GM21526 (cell line): ENCODE measurements at regions not wholly inside any gene's neighbourhood (a gene's known extent, or its start where the extent isn't known, plus 50 kb on each side); places are given as distances from the start of the nearest gene placed in this dataset.
"Not testable (repeated sequence)": the region's sequence is repeated elsewhere in the genome, so short reads cannot be mapped to it uniquely, and the experiment has no call there.

ENCODE experiments used
- ATAC-seq: cut with Tn5 transposase; IDR thresholded peaks from one replicate; pipeline ENCODE4 v1.9.1; 2021; ENCODE audit warnings: moderate library complexity; ENCODE audit not compliant: unreplicated experiment, low FRiP score

DNA sequence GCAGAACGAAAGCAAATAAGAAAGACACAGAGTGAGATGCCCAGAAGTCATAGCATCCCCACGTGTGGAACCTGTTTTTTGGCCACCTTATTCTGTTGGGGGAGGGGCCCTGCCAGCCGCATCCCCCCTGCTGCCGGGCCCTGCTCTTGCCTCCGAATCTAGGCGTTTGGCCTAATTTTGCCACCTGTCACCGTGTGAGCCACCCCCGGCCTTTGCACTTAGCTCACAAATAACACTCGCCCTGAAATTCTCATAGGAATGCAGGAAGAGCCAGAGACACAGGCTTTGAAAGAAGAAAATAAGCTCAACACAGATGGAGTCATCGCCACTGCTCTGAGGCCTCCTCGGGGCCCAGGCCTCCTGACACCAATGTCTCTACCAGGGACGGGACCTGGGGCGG lies 522.6 kb upstream of the SALL3 start:
- ATAC-seq: no peak

DNA sequence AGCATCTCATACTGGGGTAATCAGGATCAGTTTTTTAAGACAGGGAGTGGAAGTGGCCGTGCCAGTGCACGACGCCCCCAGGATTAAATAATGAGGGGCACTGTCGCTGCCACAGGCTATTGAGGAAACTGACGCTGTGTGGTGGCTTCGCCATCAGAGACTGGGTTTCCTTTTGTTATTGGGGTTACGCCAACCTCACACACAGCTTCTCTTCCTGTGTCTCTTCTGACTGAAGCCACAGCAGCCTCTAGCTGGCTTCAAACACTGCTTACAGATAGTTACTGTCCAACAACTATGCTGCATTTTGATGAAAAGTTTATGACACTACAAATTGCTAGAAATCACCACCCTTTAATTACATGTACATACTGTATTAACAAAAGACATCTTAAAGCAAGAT lies 521.9 kb upstream of the SALL3 start:
- ATAC-seq: no peak

GRCh38 chr18:78458356-78458755 lies 521.3 kb upstream of the SALL3 start:
- no peak for ATAC-seq

GRCh38 chr18:78459668-78460067 lies 520.0 kb upstream of the SALL3 start:
- no peak for ATAC-seq

DNA sequence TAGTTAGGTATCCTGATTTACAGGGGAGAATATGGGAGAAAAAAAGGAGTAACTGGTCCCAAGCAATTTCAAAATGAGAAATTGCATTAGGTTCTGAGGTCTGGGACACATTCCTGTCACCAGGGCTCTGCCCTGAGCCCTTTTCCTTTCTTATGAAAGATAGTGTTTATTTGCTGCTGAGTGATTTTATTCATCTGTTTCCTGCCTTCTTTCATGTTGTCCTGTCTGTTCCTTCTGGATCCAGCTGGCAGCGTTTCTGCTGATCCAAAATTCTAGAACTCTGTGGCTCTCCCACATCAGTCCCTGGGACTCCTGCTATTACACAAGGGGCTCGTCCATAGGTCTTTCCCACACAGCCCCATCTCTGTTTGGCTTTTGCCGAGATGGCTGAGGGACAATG lies 519.1 kb upstream of the SALL3 start:
- no peak for ATAC-seq

DNA sequence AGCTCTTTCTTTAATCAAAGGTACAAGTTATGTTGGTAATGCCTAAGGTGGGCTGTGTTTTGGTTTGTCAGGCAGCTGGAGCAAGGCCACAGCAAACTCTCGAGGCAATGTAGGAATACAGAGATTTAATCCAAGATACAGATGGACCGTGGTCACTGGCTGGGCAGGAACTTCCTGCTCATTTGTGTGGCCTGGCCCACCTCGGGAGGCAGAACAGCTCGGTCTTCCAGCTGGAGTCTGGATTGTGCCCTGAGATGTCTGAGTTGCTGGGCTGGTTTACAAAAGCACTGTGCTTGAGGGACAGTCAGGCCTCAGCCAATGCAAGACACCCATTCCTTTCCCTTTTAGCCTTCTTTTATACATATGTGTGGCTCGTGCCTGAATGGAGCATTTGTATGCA lies 506.1 kb upstream of the SALL3 start:
- ATAC-seq: no peak

- ATAC-seq: no peak
These were observed 501.8 kb upstream of the SALL3 start for GRCh38 chr18:78477840-78478239.

- no peak for ATAC-seq
These were observed 500.2 kb upstream of the SALL3 start for GRCh38 chr18:78479443-78479842.

GRCh38 chr18:78480262-78481054 lies 499.2 kb upstream of the SALL3 start:
- no peak for ATAC-seq

- no peak for ATAC-seq
These were observed 497.2 kb upstream of the SALL3 start for GRCh38 chr18:78482378-78482777.

- ATAC-seq: no peak
These were observed 492.0 kb upstream of the SALL3 start for GRCh38 chr18:78487649-78488048.

DNA sequence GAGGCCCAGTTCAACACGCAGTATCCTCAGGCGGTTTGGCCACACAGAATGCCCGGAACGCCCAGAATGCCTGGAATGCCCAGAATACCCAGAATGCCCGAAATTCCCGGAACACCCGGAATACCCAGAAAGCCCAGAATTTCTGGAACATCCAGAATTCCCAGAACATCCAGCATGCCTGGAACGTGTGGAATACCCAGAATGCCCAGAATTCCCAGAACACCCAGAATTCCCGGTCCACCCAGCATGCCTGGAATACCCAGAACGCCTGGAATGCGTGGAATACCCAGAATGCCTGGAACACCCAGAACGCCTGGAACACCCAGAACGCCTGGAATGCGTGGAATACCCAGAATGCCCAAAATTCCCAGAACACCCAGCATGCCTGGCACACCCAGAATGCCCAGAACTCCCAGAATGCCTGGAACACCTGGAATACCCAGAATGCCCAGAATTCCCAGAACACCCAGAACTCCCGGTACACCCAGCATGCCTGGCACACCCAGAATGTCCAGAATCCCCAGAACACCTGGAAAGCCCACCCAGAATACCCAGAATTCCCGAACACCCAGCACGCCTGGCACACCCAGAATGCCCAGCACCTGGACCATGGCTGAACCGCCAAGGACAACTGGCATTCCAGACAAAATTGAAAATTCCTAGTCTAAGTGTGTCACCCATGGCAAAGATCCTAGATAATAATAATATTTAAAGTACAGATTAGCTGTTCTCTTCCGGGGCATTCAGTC lies 487.4 kb upstream of the SALL3 start:
- no peak for ATAC-seq

GRCh38 chr18:78492813-78493371 lies 486.7 kb upstream of the SALL3 start:
- no peak for ATAC-seq

- not testable (repeated sequence) for ATAC-seq
These were observed 486.1 kb upstream of the SALL3 start for GRCh38 chr18:78493490-78493889.

DNA sequence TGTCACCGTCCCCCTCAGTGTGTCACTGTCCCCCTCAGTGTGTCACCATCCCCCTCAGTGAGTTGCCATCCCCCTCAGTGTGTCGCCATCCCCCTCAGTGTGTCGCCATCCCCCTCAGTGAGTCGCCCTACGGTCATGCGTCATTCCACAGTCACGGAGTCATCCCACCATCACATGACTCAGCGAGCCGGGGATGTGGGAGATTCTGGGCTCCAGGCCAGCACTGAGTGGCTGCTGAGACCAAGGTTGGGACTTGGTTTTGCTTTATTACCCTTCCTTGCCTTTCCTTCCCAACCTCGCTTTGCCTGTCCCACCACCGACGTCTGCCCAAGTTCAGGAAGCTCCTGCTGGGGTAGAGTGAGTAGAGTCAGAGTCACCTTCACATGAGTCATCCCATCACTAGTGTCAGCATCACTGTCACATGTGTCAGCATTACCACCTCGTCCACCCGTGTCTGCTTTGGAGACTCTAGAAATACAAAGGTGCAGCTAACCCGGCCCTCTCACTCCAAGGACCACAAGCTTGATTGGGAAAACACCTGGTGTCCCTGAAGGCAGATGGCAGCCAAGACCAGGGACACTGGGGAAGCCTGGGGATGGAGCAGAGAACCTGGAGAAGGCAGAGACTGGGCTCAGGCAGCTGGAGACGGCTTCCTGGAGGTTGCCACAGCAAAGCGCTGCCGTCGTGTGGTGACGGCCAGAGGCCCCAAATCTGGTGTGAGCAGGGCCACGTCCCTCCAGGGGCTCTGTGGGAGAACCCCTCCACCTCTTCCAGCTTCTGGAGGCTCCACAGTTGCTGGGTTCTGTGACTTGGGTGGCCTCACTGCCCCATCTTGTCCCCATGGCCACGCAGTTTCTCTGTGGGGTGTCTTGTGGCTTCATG lies 485.2 kb upstream of the SALL3 start:
- no peak for ATAC-seq

GRCh38 chr18:78495550-78495949 lies 484.1 kb upstream of the SALL3 start:
- ATAC-seq: no peak

DNA sequence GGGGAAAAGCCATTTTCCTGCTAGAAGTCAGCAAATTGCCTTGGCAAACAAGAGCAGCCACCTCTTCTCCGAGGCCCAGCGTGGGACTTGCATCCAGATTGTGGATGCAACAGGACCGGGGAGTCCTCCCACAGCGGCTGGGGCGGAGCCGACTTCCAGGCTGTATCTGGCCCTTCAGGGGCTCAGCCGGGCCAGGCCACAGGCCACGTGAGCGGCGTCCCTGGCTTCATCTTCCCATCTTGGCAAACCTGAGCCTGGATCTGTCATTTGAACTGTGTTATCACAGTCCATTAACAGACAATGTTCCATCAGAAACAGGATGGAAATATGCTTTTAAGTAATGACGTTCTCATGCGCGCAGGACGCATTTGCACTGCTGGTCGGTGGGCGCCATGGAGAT lies 483.5 kb upstream of the SALL3 start:
- ATAC-seq: no peak

- no peak for ATAC-seq
These were observed 482.0 kb upstream of the SALL3 start for GRCh38 chr18:78497641-78498040.

DNA sequence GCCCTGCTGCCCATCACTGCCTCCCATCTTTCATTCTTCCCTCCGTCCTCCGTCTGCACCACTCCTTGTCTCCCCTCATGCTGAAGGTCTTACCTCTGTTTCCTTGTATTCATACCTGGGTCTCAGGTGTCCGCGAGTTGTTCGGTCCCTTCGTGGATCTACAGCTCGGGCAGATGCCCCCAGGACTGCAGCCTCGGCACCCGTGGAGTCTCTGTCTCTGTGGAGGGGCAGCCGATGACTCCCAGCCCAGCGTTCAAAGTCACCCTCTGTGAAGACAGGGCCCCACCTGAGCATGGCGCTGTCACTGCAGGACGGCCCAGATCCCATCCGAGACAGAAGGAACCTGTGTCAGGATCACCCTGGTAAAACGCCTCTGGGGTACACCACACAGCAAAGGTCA lies 480.0 kb upstream of the SALL3 start:
- no peak for ATAC-seq

DNA sequence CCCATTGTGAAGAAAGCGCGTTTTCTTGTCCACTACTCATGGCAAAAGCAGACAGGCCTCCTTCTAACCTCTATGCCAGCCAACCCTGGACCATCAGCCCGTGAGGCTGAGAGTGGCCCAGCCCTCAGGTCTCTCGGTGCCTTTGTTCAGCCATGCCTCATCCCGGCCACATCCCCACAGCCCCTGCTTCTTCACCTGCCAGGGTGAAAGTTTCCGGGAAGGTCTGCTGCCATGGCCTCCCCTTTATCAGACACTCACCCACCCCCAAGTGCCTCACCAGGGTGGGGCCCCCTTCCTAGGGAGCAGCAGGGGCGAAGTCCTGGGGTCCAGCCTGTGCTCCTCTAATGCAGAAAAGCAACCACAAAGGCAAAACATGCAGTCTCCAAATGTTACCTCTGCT lies 478.4 kb upstream of the SALL3 start:
- ATAC-seq: no peak

- no peak for ATAC-seq
These were observed 476.5 kb upstream of the SALL3 start for GRCh38 chr18:78503129-78503528.
